Stomach (tissue), 8 donors: ENCODE measurements at regions not wholly inside any gene's neighbourhood (a gene's known extent, or its start where the extent isn't known, plus 50 kb on each side); places are given as distances from the start of the nearest gene placed in this dataset.

ENCODE experiments used
- DNase-seq, 2 donors: peaks; one replicate each; pipeline versions ENCODE4 v3.0.0 to v3.0.0-alpha.2; 2013 to 2019
- H3K27ac ChIP-seq, 5 donors: fragments of 200-600 bp in 4 of 5; sonication (generic) in 4 of 5; one replicate each; pipeline ENCODE4 v1.5.1; 2013 to 2019; ENCODE audit warnings: mild to moderate bottlenecking in 1 of 5, moderate library complexity in 1 of 5
- H3K27me3 ChIP-seq, 3 donors: fragments of 200-600 bp; sonication (generic); one replicate each; pipeline ENCODE4 v1.5.1; 2017 to 2019; ENCODE audit warnings: mixed run types in 1 of 3
- H3K36me3 ChIP-seq, 4 donors: fragments of 200-600 bp; sonication (generic); 1 replicate in 3 of 4; 2 replicates in 1 of 4; pipeline ENCODE4 v1.5.1; 2016 to 2019
- H3K4me1 ChIP-seq, 4 donors: fragments of 200-600 bp; sonication (generic); one replicate each; pipeline ENCODE4 v1.5.1; 2016 to 2019
- H3K4me3 ChIP-seq, 4 donors: fragments of 200-600 bp; sonication (generic) in 3 of 4; one replicate each; pipeline ENCODE4 v1.5.1; 2016 to 2019; ENCODE audit warnings: mild to moderate bottlenecking in 1 of 4
- H3K9me3 ChIP-seq, 4 donors: fragments of 200-600 bp; sonication (generic); one replicate each; pipeline ENCODE4 v1.5.1; 2016 to 2019
- CTCF ChIP-seq, 7 experiments: fragments of 450-650 bp in 4 of 7; fragments of 200-600 bp in 3 of 7; sonication (generic) in 3 of 7; IDR thresholded peaks; one replicate each; pipeline ENCODE4 v1.5.1; 2016 to 2019; ENCODE audit warnings: antibody characterized with exemption in 7 of 7, control low read depth in 2 of 7, mild to moderate bottlenecking in 1 of 7
- EP300 ChIP-seq: sonication (generic); formaldehyde crosslinking; IDR thresholded peaks from one replicate; pipeline ENCODE4 v1.6.1; 2017; ENCODE audit warnings: antibody characterized with exemption
- POLR2A ChIP-seq, 4 donors: fragments of 450-650 bp; IDR thresholded peaks; one replicate each; pipeline ENCODE4 v1.6.1; 2016; ENCODE audit warnings: antibody characterized with exemption in 4 of 4, control low read depth in 2 of 4, mild to moderate bottlenecking in 1 of 4, moderate library complexity in 1 of 4
- POLR2AphosphoS5 ChIP-seq, 3 donors: sonication (generic); formaldehyde crosslinking; IDR thresholded peaks; one replicate each; pipeline ENCODE4 v1.6.1; 2016; ENCODE audit warnings: antibody characterized with exemption in 3 of 3
- whole genome bisulfite sequencing, 5 donors: extraction: QIAGEN DNeasy Blood & Tissue Kit in 3 of 5; methylation state at CpG; one replicate each; pipeline versions ENCODE4 v1.1.5 to v1.1.7; 2013 to 2018; 5-methylcytosine and 5-hydroxymethylcytosine counted together
- intact Hi-C: fragments of 100-400 bp; cut with DNase I; formaldehyde crosslinking; loops from one replicate; pipeline ENCODE4 v1.15.1; 2023; ENCODE audit warnings: low total_unique reads
- donor health status: healthy with polysubstance abuse.
- donor health status: Bipolar disorder and iron deficiency.
- donor health status: healthy.

GRCh38 chr4:123162859-123163258 lies 233.7 kb upstream of the SPRY1 start:
- TF ChIP-seq EP300 (no peak), POLR2AphosphoS5 (IDR thresholded peaks at IDR 0.05) (no peak), POLR2A (IDR thresholded peaks at IDR 0.05) (no peak), CTCF (IDR thresholded peaks at IDR 0.05) (no peak)
- 77 to 88% (median 80%) methylated on average over 4 of the region's 4 CpGs for WGBS, 5 donors
- no peak overlapping the region for H3K4me3 ChIP-seq
- H3K36me3 ChIP-seq = no peaks in the 10 kb centered on the region
- no peaks in the 10 kb centered on the region for H3K9me3 ChIP-seq
- H3K27me3 ChIP-seq = no peaks in the 10 kb centered on the region
- H3K27ac ChIP-seq = no peak overlapping the region
- no peak for DNase-seq
- intact Hi-C loops = no loop called here
- H3K4me1 ChIP-seq = no peaks in the 10 kb centered on the region

GRCh38 chr4:123163501-123163900 lies 233.1 kb upstream of the SPRY1 start:
- Histone ChIP-seq H3K36me3 (no peaks in the 10 kb centered on the region), H3K27ac (no peak overlapping the region), H3K4me1 (no peaks in the 10 kb centered on the region), H3K4me3 (no peak overlapping the region), H3K9me3 (no peaks in the 10 kb centered on the region), H3K27me3 (no peaks in the 10 kb centered on the region)
- no peak for TF ChIP-seq EP300
- TF ChIP-seq POLR2AphosphoS5 (IDR thresholded peaks at IDR 0.05) = no peak
- no peak for TF ChIP-seq CTCF (IDR thresholded peaks at IDR 0.05)
- no peak for TF ChIP-seq POLR2A (IDR thresholded peaks at IDR 0.05)
- DNase-seq = no peak
- intact Hi-C loops = no loop called here
- WGBS, 5 donors = 74 to 93% (median 84%) methylated on average over 1 of the region's 1 CpG

GRCh38 chr4:123166023-123166422 lies 230.6 kb upstream of the SPRY1 start:
- TF ChIP-seq CTCF (IDR thresholded peaks at IDR 0.05) (no peak), EP300 (no peak), POLR2A (IDR thresholded peaks at IDR 0.05) (no peak), POLR2AphosphoS5 (IDR thresholded peaks at IDR 0.05) (no peak)
- Histone ChIP-seq H3K4me3 (no peak overlapping the region), H3K4me1 (peaks cover 0 to 10% (median 0%) of the 10 kb centered on the region in 4 donors), H3K9me3 (no peaks in the 10 kb centered on the region), H3K27me3 (no peaks in the 10 kb centered on the region), H3K36me3 (no peaks in the 10 kb centered on the region), H3K27ac (no peak overlapping the region)
- intact Hi-C loops = no loop called here
- no peak for DNase-seq
- 63 to 80% (median 76%) methylated on average over 3 of the region's 3 CpGs for WGBS, 5 donors

GRCh38 chr4:123167931-123168330 lies 228.7 kb upstream of the SPRY1 start:
- H3K27ac ChIP-seq = no peak overlapping the region
- no peak for TF ChIP-seq POLR2AphosphoS5 (IDR thresholded peaks at IDR 0.05)
- no peak for TF ChIP-seq POLR2A (IDR thresholded peaks at IDR 0.05)
- TF ChIP-seq EP300 = no peak
- TF ChIP-seq CTCF (IDR thresholded peaks at IDR 0.05) = no peak
- no peak for DNase-seq
- H3K9me3 ChIP-seq = no peaks in the 10 kb centered on the region
- H3K4me1 ChIP-seq = peaks cover 0 to 11% (median 0%) of the 10 kb centered on the region in 4 donors
- no peak overlapping the region for H3K4me3 ChIP-seq
- intact Hi-C loops = no loop called here
- H3K27me3 ChIP-seq = no peaks in the 10 kb centered on the region
- H3K36me3 ChIP-seq = no peaks in the 10 kb centered on the region
